HL-60 (cell line): ENCODE measurements at regions not wholly inside any gene's neighbourhood (a gene's known extent, or its start where the extent isn't known, plus 50 kb on each side); places are given as distances from the start of the nearest gene placed in this dataset.

ENCODE experiments used
- CTCF ChIP-seq: IDR thresholded peaks from one replicate; pipeline ENCODE4 v1.5.1; 2011; ENCODE audit warnings: low read length, control low read depth, inconsistent platforms; ENCODE audit not compliant: insufficient read depth
- GABPA ChIP-seq: IDR thresholded peaks from 2 replicates; pipeline ENCODE4 v1.6.1; 2012; ENCODE audit warnings: low read depth
- POLR2AphosphoS5 ChIP-seq: IDR thresholded peaks from 2 replicates; pipeline ENCODE4 v1.6.1; 2012; ENCODE audit warnings: low read depth
- SPI1 ChIP-seq: IDR thresholded peaks from 2 replicates; pipeline ENCODE4 v1.6.1; 2012; ENCODE audit warnings: low read depth, mild to moderate bottlenecking, borderline replicate concordance

- no peak for TF ChIP-seq CTCF
- TF ChIP-seq SPI1 = no peak
- no peak for TF ChIP-seq GABPA
- no peak for TF ChIP-seq POLR2AphosphoS5
Observed at GRCh38 chr10:131729938-131730660, 170.7 kb upstream of the PPP2R2D start.
